Heart left ventricle (tissue), 13 donors: ENCODE measurements at regions not wholly inside any gene's neighbourhood (a gene's known extent, or its start where the extent isn't known, plus 50 kb on each side); places are given as distances from the start of the nearest gene placed in this dataset.

Source experiments
- POLR2A ChIP-seq, 2 donors: fragments of 450-650 bp; IDR thresholded peaks; one replicate each; pipeline ENCODE4 v1.6.1; 2017; ENCODE audit warnings: antibody characterized with exemption in 2 of 2, mild to moderate bottlenecking in 2 of 2, moderate library complexity in 2 of 2
- TF ChIP-seq, protein P1 (sequence below), 12 donors: fragments of 200-600 bp; sonication (generic) in 4 of 12; IDR thresholded peaks; one replicate each; pipeline versions ENCODE4 v1.5.0 to v1.8.0; 2018 to 2022; ENCODE audit warnings: antibody characterized with exemption in 12 of 12, mild to moderate bottlenecking in 5 of 12
- donor health status: ischemic (EF 13 %, LVEDD 7.1; RV severe dilation, severe dysfunction).
- donor health status: DM: no; HTN: yes; CAD: no.
- donor health status: DM: no; HTN: no; CAD: no.
- donor health status: ischemic (EF 25% LVEDD 6.9; RV normal size, moderate dysfunction).
- donor health status: ischemic (EF 25% LVEDD 5.7; RV mildly dilated, moderate dysfunction).
- donor health status: ischemic (EF 35%, LVEDD 5.7; RV mildly dilated, moderate dysfunction).
- donor health status: nonischemic (EF 11% LVEDD 7.7; RV severe dilation, severe dysfunction).
- donor health status: DM: yes; HTN: yes; CAD: no.
- donor health status: PGD.
- donor health status: ischemic (EF 29% LVEDD 5.4; RV normal size, mild dysfunction).
- donor health status: nonischemic (EF 23%, LVEDD 6.1; RV moderate dilation, normal function).

DNA sequence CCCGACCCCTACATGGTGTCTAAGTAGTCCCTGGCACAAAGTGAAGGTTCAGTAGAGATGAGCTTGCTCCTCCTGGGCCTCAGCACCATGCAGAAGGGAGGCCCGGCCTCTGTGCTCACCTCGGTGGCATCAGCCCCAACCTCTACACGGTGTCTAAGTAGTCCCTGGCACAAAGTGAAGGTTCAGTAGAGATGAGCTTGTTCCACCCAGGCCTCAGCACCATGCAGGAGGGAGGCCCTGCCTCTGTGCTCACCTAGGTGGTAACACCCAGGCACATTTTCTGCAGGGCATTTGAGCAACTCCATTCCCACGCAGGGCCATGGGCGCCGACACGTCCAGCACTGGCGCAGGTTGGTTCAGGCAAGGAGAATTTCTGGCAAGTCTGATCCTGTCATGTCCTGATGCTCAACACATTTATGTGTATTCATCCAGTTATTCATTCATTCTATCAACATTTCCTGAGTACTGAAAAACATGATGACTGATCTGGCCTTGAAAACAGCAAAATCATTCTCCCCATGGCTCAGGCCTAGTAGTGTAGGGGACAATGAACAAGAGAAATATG lies 408.2 kb upstream of the MYT1L start:
- TF ChIP-seq, protein P1, sequence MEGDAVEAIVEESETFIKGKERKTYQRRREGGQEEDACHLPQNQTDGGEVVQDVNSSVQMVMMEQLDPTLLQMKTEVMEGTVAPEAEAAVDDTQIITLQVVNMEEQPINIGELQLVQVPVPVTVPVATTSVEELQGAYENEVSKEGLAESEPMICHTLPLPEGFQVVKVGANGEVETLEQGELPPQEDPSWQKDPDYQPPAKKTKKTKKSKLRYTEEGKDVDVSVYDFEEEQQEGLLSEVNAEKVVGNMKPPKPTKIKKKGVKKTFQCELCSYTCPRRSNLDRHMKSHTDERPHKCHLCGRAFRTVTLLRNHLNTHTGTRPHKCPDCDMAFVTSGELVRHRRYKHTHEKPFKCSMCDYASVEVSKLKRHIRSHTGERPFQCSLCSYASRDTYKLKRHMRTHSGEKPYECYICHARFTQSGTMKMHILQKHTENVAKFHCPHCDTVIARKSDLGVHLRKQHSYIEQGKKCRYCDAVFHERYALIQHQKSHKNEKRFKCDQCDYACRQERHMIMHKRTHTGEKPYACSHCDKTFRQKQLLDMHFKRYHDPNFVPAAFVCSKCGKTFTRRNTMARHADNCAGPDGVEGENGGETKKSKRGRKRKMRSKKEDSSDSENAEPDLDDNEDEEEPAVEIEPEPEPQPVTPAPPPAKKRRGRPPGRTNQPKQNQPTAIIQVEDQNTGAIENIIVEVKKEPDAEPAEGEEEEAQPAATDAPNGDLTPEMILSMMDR (IDR thresholded peaks at IDR 0.05) = no peak
- no peak for TF ChIP-seq POLR2A (IDR thresholded peaks at IDR 0.05)
